Cardiac fibroblast (primary cell): ENCODE measurements at regions not wholly inside any gene's neighbourhood (a gene's known extent, or its start where the extent isn't known, plus 50 kb on each side); places are given as distances from the start of the nearest gene placed in this dataset.
"Not testable (repeated sequence)": the region's sequence is repeated elsewhere in the genome, so short reads cannot be mapped to it uniquely, and the experiment has no call there.

Source experiments
- DNase-seq, 2 donors: peaks; one replicate each; pipeline versions ENCODE4 v3.0.0 to v3.0.0-alpha.2; 2010; ENCODE audit warnings: low read depth in 2 of 2
- H3K4me3 ChIP-seq, 2 donors: replicated peaks in 1 of 2; 1 replicate in 1 of 2; 2 replicates in 1 of 2; pipeline ENCODE4 v1.5.1; 2011; ENCODE audit warnings: low read depth in 2 of 2, low read length in 2 of 2, mild to moderate bottlenecking in 2 of 2, moderate library complexity in 1 of 2
- CTCF ChIP-seq: IDR thresholded peaks from one replicate; pipeline ENCODE4 v1.5.1; 2011; ENCODE audit warnings: low read depth, mild to moderate bottlenecking, low read length, inconsistent platforms

GRCh38 chr18:1361936-1362335 lies 457.3 kb downstream of the ADCYAP1 start:
- no peak for TF ChIP-seq CTCF
- no peak overlapping the region for H3K4me3 ChIP-seq
- DNase-seq, result no peak

- H3K4me3 ChIP-seq, result no peak overlapping the region
- TF ChIP-seq CTCF, result no peak
Measured at GRCh38 chr18:1370552-1370951, 465.9 kb downstream of the ADCYAP1 start.

GRCh38 chr18:1371724-1372123 lies 467.1 kb downstream of the ADCYAP1 start:
- no peak for TF ChIP-seq CTCF
- no peak overlapping the region for H3K4me3 ChIP-seq

More at GRCh38 chr18:1370552-1370951, 465.9 kb downstream of the ADCYAP1 start:
- no peak for DNase-seq

GRCh38 chr18:1383465-1383864 lies 478.8 kb downstream of the ADCYAP1 start:
- DNase-seq, result no peak
- no peak for TF ChIP-seq CTCF
- H3K4me3 ChIP-seq, result no peak overlapping the region

More at GRCh38 chr18:1371724-1372123, 467.1 kb downstream of the ADCYAP1 start:
- DNase-seq, result no peak

- not testable (repeated sequence) for DNase-seq, H3K4me3 ChIP-seq
Measured at GRCh38 chr18:1388468-1388867, 483.8 kb downstream of the ADCYAP1 start.

GRCh38 chr18:1392046-1392445 lies 487.4 kb downstream of the ADCYAP1 start:
- no peak for TF ChIP-seq CTCF
- no peak for DNase-seq
- H3K4me3 ChIP-seq, result no peak overlapping the region

GRCh38 chr18:1392865-1393734 lies 488.4 kb downstream of the ADCYAP1 start:
- no peak for TF ChIP-seq CTCF
- DNase-seq, result no peak
- H3K4me3 ChIP-seq, result no peak overlapping the region
